Dermis blood vessel endothelial cell (primary cell): ENCODE measurements at regions not wholly inside any gene's neighbourhood (a gene's known extent, or its start where the extent isn't known, plus 50 kb on each side); places are given as distances from the start of the nearest gene placed in this dataset.

Experiments
- DNase-seq: peaks from one replicate; pipeline ENCODE4 v3.0.0; 2010

DNA sequence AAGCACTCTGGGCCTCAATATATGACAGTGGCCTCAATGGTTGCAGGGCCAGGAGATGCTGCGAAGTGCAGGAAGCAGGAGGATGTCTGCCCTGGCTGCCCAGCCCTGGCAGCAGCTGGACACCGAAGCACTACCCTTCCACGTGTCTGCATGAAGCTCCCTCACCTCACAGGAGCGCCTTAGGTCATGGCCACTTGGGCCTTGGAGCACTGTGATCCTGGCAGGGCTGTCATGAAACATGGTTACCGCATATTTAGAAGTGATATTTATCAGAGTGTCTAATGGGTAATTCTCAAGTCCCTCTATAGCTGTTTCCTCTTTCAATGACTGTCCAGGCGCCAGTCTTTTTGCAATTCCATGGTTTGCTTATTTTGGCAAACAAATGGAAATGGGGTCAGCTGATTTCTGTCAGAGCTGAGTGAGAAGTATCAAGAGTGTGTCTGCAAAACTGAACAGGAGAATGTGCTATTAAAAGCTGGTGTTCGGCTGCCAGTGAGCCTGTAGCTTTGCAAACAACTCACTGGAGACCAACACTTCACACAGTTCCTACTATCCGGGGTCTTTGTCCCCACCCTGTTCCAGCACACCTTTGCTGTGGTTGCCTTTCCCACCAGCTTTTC lies 285.9 kb downstream of the KIF4B start:
- DNase-seq = no peak

GRCh38 chr5:155303120-155303519 lies 289.6 kb downstream of the KIF4B start:
- DNase-seq = no peak

DNA sequence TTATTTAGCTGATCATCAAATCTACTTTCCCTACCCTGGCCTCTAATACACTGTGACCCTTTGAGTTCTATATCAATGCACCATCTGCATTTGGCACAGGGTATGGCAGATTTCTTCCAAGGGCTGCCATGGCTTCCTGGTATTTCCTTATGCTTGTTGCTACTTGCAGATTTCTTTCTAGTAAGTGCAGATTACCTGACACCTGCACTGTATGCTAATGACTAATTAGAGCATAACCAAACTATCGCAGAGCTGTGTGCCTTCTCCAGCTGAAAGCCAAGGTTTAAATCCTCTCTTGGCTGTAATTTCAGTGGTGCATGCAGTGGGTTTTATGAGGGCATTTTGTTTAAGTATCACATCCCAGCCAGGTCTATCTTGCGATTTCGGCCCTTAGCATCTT lies 293.7 kb downstream of the KIF4B start:
- no peak for DNase-seq

- DNase-seq = no peak
Measured at GRCh38 chr5:155308289-155308688, 294.7 kb downstream of the KIF4B start.

GRCh38 chr5:155309021-155309746 lies 295.6 kb downstream of the KIF4B start:
- no peak for DNase-seq

DNA sequence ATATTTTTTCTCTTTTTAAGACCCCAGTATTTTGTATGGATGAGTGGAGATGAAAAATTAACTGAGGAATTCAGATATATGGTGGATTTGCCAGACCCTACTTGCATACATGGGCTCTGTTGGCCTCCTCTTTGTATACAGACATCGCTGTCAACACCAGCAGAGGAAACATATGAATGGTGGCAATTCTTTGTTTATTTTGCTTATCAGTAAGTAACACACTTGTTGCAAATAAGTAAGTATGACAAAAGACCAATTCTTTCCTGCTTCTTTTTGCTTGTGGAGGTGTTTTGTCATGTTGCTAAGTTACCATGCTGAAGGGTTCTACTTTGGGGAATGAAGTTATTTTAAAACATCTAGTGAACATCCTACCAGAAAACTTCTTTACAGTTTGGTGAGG lies 298.2 kb downstream of the KIF4B start:
- no peak for DNase-seq

DNA sequence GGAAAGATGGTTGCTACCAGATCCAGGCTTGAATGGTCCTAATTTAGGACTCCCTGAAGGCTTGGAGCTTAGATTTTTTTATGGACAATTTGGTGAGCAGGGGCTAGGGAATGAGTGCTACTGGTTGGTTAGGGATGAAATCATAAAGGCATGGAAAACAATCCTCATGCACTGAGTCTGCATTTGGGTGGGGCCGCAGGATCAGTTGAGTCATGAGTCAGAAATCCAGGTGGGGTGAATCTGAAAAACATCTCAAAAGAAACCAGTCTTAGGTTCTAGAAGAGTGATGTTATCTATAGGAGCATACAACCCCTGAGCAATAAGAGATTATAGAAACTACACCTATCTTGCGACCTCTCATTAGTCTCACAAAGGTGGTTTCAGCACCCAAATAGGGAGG lies 300.0 kb downstream of the KIF4B start:
- no peak for DNase-seq

DNA sequence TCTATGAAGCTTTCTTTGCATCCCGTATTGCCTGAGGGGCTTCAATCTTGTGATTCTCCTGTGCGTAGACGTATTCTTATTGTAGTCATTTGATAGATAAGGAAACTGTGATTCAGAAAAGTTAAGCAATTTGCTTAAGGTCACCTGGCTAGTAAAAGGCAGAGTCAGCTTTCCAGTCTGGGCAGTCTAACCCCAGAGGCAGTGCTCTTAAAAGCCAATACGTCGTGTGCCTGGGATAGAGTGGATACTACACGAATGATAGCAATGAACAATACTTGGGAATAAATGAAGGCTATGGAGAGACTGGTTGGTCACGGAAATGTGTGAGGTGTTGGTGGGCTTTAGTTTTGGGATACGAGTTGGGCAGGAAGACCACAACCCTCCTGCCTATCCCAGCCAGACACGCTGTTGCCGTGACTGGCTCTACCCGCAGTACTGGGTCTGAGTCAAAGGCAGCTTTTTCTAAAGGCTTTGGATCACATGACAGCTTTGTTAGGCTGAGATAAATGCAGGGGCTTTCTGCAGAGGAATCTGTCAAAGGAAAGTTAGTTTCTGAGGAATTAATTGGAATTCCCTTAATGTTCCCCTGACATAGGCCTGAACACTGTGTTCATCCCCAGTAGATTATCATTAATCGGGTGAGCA lies 302.6 kb downstream of the KIF4B start:
- no peak for DNase-seq

GRCh38 chr5:155332618-155333017 lies 319.1 kb downstream of the KIF4B start:
- no peak for DNase-seq

DNA sequence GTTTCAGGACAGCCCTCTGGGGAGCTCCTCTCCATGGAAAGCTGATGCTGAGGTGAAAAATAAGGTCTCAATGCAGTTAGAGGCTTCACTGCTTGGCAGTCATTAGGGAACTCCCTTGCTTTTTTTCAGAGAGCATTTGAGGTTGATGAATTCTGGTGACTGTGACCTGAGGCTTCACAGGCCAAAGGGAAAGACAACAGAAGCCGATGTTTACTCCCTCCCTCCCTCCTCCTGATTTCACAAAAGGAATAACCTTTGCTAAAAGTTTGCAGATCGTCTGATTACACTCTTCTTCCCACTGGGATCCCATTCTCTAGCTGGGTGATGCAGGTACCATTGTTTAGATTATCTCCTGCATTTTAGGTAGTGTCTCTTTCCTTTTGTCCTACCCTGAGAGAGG lies 329.4 kb downstream of the KIF4B start:
- DNase-seq = no peak

DNA sequence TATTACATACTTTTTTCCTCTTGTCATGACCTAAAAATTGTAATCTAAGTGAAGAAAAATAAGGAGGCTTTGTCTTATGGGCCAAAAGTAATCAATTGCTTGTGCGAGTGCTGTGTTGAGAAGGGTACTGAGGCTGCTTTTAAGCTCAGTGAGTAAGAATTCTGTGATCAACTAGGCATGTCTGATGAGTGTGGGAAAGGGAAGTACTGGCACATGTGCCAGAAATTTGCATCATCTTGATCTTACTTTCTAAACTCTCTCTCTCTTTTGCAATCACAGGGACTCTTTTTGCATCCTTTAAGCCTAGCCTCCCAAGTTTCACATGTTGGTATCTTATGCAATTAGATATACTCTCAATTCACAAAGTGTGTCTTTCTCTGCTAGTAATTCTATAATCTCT lies 329.9 kb downstream of the KIF4B start:
- DNase-seq = no peak

DNA sequence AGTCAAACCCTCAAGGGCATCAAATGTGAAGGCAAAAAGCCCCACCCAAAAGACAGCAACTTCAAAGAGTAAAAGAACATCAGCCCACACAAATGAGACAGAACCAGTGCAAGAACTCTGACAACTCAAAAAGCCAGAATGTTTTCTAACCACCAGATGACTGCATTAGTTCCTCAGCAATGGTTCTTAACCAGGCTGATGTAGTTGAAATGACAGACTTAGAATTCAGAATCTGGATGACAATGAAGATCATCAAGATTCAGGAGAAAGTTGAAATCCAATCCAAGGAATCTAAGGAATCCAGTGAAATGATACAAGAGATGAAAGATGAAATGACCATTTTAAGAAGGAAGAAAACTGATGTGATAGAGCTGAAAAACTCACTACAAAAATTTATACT lies 339.7 kb downstream of the KIF4B start:
- DNase-seq = no peak

DNA sequence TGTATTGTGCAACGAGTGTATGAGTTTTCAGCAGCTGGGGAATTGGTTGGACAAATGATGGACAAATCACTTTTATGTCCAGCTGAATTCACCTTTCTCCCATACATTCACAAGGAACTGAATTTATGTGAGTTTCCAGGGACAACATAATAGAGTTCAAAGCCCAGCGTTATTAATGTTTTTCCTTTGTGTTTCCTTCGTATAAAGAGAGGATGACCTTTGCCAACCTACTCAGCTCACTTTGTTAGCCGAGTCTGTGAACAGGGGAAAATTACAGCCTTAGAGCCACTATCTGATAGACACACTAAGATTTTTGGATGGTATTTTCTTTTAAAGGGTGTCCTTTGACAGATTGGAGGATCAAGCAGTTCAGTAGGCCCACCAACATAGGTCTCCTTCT lies 352.5 kb downstream of the KIF4B start:
- no peak for DNase-seq

DNA sequence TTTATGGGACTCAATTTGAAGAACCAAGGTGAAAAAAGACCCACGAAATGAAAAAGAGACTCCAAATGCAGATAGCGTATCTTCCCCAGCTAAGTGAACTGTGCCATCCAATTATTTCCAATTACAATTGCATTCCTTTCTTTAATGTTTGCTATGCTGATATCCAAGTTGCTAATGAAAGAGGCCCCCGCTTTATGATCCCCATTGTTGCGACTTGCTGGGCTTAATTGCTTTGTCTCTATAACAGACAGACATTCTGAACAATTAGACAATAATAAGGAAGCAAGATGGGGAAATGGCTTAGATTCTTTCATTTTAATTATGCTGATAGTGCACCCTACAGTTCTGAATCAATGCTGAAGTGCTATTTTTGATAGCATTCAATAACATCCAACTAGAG lies 354.3 kb downstream of the KIF4B start:
- no peak for DNase-seq

GRCh38 chr5:155368490-155368889 lies 354.9 kb downstream of the KIF4B start:
- DNase-seq = no peak

GRCh38 chr5:155380480-155380879 lies 366.9 kb downstream of the KIF4B start:
- DNase-seq = no peak

DNA sequence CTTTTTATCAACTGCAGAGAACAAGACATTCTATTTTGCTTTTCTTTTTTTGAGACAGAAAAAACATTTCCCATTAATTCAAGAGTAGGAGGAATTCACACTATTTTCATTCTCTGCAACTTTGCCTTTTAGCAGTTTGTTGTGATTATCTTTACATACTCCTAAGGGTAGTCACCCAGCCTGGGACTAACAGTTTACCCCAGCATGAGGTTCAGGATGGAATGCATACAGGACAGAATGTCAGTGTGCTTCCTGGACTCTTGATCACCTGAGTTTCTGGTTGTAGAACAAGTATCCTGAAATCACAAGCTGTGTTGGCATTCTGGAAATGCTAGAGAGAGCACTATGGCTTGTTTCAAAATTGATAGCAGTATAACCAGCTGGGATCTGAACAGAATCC lies 368.1 kb downstream of the KIF4B start:
- no peak for DNase-seq

DNA sequence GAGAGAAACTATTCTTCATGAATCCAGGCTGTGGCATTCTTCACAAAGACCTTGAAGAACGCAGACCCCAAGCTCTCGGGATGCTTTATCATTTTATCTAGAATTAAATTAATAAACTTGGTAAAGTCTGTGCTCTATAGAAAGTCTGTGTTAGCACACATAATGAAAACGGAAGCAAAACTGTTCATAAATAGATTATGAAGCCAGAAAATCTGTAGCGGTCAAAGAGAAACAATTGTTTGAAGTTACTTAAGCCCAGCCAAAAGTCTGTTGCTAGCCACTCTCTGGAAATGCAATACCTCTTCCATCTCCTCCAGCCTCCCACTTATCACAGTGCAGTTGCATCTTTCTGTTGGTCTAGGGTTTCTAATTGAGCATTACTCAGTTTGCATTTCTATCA lies 375.9 kb downstream of the KIF4B start:
- DNase-seq = no peak

DNA sequence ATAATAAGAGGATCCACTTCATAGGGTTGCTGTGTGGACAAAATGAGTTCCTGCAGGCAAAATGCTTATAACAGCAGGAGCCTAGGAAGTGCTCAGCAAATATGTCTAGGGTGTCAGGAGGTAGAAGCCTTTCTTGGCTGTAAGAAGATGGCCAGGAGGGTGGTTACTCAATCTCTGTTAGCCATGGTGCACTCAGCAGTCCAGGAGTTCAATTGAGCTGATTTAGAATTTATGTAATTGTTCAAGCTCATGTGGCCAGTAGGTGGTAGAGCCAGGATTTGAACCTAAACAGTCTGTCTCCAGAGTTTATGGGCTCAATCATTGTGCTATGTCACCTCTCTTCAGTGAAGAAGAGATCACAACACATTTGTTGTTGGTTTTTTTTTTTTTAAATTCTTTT lies 381.2 kb downstream of the KIF4B start:
- DNase-seq = no peak

DNA sequence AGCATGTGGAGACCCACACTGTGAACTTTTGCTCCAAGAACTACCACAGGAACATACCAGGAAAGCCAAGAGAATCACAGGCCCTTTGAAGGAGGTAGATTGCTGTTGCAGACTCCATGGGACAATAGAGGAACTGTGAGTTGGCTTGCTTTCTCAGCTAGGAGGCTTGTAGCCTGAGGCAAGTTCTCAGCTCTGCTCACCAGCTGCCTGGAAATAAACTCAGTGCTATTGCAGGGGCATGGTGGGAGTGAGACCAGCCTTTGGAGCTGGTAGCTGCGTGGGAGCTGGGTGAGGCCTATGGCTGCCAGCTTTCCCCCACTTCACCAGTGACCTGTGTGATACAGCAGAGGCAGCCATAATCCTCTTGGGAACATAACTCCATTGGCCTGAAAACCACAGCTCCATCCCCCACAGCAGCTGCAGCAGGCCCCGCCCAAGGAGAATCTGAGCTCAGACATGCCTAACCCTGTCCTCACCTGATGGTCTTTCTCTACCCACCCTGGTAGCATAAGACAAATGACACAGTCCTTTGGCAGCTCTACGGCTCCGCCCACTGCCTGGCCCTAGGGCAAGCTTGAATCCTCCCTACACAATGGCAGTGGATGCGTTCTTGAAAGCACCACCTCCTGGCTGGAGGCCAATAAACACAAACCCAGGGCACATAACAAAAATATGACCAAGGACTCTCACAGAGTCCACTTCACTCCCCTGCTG lies 389.5 kb downstream of the KIF4B start:
- DNase-seq = no peak

GRCh38 chr5:155406815-155407214 lies 393.3 kb downstream of the KIF4B start:
- DNase-seq = no peak

- DNase-seq = no peak
Measured at GRCh38 chr5:155408465-155408864, 394.9 kb downstream of the KIF4B start.

DNA sequence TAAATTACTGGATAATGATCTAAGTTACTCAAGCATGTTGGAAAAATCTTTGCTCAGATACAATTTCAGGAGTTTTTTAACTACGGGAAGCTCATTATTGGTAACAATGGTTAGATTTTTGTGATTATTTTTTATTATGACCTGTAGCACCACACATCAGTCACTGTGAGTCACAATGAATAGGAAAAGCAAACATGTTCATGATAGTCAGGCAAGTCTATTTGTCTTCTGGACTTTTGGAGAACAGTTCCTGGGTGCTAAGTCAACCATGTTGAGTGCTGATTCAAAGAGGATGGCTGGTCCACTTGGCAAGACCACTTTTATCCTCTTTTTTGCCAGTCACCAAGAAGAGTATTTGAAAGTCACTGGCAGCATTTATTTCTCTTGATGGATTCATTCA lies 403.2 kb downstream of the KIF4B start:
- DNase-seq = no peak
